Bronchial epithelial cell (primary cell): ENCODE measurements at regions not wholly inside any gene's neighbourhood (a gene's known extent, or its start where the extent isn't known, plus 50 kb on each side); places are given as distances from the start of the nearest gene placed in this dataset.
"Not testable (repeated sequence)": the region's sequence is repeated elsewhere in the genome, so short reads cannot be mapped to it uniquely, and the experiment has no call there.

Experiments
- DNase-seq: peaks from one replicate; pipeline ENCODE4 v3.0.0-alpha.2; 2010; ENCODE audit warnings: low read depth
- FAIRE-seq: peaks from 2 replicates; lab custom pipeline; 2011; peaks lifted over from hg19 to GRCh38; lab: Jason Lieb, UNC
- H3K27me3 ChIP-seq: 2 replicates; pipeline ENCODE4 v1.5.1; 2011; ENCODE audit warnings: low read length; ENCODE audit not compliant: control insufficient read depth, insufficient read depth
- H3K36me3 ChIP-seq: 2 replicates; pipeline ENCODE4 v1.5.1; 2011; ENCODE audit warnings: low read length; ENCODE audit not compliant: control insufficient read depth, insufficient read depth
- H3K4me3 ChIP-seq: 2 replicates; pipeline ENCODE4 v1.5.1; 2011; ENCODE audit warnings: mild to moderate bottlenecking, low read depth, low read length, control low read depth

DNA sequence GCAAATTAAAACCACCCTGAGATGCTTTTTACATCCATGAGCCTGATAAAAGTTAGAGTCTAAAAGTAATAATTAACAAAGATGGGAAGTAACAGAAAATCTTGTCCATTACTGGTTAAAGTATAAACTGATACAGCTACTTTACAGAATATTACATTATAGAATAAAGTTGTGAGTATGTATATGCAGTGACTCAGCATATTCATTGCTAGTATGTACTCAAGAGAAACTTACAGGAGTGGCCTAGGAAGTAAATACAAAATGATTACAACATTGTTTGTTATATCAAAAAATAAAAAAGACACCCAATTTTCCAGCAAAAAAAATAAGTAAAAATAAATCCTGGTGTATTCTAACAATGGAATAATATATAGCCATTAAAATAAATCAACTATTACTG lies 82.1 kb upstream of the SCGB1C1 start:
- not testable (repeated sequence) for FAIRE-seq, H3K4me3 ChIP-seq, H3K27me3 ChIP-seq, H3K36me3 ChIP-seq
- DNase-seq, result peak; percentile 7

DNA sequence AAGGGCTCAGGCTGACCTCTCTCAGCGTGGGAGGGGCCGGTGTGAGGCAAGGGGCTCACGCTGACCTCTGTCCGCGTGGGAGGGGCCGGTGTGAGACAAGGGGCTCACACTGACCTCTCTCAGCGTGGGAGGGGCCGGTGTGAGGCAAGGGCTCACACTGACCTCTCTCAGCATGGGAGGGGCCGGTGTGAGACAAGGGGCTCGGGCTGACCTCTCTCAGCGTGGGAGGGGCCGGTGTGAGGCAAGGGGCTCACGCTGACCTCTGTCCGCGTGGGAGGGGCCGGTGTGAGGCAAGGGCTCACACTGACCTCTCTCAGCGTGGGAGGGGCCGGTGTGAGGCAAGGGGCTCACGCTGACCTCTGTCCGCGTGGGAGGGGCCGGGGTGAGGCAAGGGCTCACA lies 64.4 kb upstream of the SCGB1C1 start:
- H3K36me3 ChIP-seq, H3K4me3 ChIP-seq, H3K27me3 ChIP-seq, FAIRE-seq, DNase-seq: not testable (repeated sequence)
